ENCODE measurements at regions not wholly inside any gene's neighbourhood (a gene's known extent, or its start where the extent isn't known, plus 50 kb on each side); places are given as distances from the start of the nearest gene placed in this dataset.

- TF ChIP-seq CTCF (IDR thresholded peaks at IDR 0.05) (no peak), POLR2A (IDR thresholded peaks at IDR 0.05) (no peak)
These were observed 617.8 kb downstream of the LTN1 start for GRCh38 chr21:28374881-28375280.
